ENCODE measurements at regions not wholly inside any gene's neighbourhood (a gene's known extent, or its start where the extent isn't known, plus 50 kb on each side); places are given as distances from the start of the nearest gene placed in this dataset.

GRCh38 chr11:27209562-27210005 lies 153.4 kb downstream of the CCDC34 start:
- Histone ChIP-seq H3K27ac (peak overlapping the region in 2 of 4 donors; percentile 13 to 43), H3K36me3 (no peaks in the 10 kb centered on the region), H3K27me3 (no peaks in the 10 kb centered on the region), H3K9me3 (no peaks in the 10 kb centered on the region), H3K4me1 (peaks cover 15 to 24% of the 10 kb centered on the region in 2 donors), H3K4me3 (no peak overlapping the region)
- ATAC-seq (peak; percentile 42 to 61), DNase-seq (no peak)
- no peak for TF ChIP-seq POLR2A (IDR thresholded peaks at IDR 0.05)
- TF ChIP-seq, protein P1, sequence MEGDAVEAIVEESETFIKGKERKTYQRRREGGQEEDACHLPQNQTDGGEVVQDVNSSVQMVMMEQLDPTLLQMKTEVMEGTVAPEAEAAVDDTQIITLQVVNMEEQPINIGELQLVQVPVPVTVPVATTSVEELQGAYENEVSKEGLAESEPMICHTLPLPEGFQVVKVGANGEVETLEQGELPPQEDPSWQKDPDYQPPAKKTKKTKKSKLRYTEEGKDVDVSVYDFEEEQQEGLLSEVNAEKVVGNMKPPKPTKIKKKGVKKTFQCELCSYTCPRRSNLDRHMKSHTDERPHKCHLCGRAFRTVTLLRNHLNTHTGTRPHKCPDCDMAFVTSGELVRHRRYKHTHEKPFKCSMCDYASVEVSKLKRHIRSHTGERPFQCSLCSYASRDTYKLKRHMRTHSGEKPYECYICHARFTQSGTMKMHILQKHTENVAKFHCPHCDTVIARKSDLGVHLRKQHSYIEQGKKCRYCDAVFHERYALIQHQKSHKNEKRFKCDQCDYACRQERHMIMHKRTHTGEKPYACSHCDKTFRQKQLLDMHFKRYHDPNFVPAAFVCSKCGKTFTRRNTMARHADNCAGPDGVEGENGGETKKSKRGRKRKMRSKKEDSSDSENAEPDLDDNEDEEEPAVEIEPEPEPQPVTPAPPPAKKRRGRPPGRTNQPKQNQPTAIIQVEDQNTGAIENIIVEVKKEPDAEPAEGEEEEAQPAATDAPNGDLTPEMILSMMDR (IDR thresholded peaks at IDR 0.05 in 4 of 5, conservative IDR thresholded peaks at IDR 0.05 in 1 of 5) = no peak
- intact Hi-C loops (cut with DNase I; ENCODE audit: low total_unique reads) = no loop called here
- in situ Hi-C loops (cut with MboI; ENCODE audit: low sequenced_read_pairs in 4 of 4) = loop anchor here in 1 of 4 donors (10.0 kb wide), 1 partner anchor 65 kb away; no protein-coding TSS in a partner anchor

GRCh38 chr11:27208846-27209245 lies 154.2 kb downstream of the CCDC34 start:
- in situ Hi-C loops (cut with MboI; ENCODE audit: low sequenced_read_pairs in 4 of 4) = no loop called here
- Histone ChIP-seq H3K4me1 (peaks cover 15 to 21% of the 10 kb centered on the region in 2 donors), H3K36me3 (no peaks in the 10 kb centered on the region), H3K9me3 (no peaks in the 10 kb centered on the region), H3K4me3 (no peak overlapping the region), H3K27me3 (no peaks in the 10 kb centered on the region), H3K27ac (peak overlapping the region in 1 of 4 donors; percentile 43)
- ATAC-seq (no peak), DNase-seq (no peak)
- intact Hi-C loops (cut with DNase I; ENCODE audit: low total_unique reads) = no loop called here
- TF ChIP-seq, protein P1 (IDR thresholded peaks at IDR 0.05 in 4 of 5, conservative IDR thresholded peaks at IDR 0.05 in 1 of 5) = no peak
- no peak for TF ChIP-seq POLR2A (IDR thresholded peaks at IDR 0.05)

GRCh38 chr11:27207025-27207650 lies 155.9 kb downstream of the CCDC34 start:
- H3K27me3 ChIP-seq = no peaks in the 10 kb centered on the region
- H3K4me3 ChIP-seq = no peak overlapping the region
- DNase-seq = no peak
- intact Hi-C loops (cut with DNase I; ENCODE audit: low total_unique reads) = no loop called here
- peaks cover 21 to 25% of the 10 kb centered on the region in 2 donors for H3K4me1 ChIP-seq
- ATAC-seq = no peak
- peak overlapping the region in 1 of 4 donors; percentile 21 for H3K27ac ChIP-seq
- in situ Hi-C loops (cut with MboI; ENCODE audit: low sequenced_read_pairs in 4 of 4) = no loop called here
- no peaks in the 10 kb centered on the region for H3K36me3 ChIP-seq
- TF ChIP-seq, protein P1 (IDR thresholded peaks at IDR 0.05 in 4 of 5, conservative IDR thresholded peaks at IDR 0.05 in 1 of 5) = no peak
- no peak for TF ChIP-seq POLR2A (IDR thresholded peaks at IDR 0.05)
- no peaks in the 10 kb centered on the region for H3K9me3 ChIP-seq

DNA sequence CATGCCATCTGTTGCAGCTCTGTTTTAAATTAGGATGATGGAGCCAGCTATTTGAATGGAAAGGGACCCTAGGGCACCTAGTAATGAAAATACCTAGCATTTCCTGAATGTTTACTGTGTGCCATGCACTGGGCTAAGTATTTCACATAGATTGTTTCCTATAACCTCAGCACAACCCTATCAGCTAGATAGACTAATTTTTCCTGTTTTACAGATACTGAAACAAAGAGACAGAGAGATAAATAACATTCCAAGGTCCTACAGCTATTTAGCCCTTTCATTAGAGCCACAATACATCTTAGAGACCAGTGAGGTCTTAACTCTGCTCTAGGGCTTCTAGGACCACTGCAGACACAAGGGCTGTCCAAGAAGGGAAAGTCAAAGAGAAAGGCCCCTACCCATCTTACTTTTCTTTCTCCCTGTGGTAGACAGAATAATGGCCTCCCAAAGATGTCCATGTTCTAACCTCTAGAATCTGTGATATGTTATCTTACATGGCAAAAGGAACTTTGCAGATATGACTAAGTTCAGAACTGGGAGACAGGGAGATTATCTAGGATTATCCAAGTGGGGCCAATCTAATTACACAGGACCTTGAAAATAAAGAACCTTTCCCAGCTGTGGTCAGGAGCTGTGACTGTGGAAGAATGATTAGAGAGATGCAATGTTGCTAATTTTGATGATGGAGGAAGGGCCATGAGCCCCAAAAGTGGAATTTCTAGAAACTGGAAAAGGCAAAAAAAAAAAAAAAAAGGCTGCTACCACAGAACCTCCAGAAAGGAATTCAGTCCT lies 157.0 kb downstream of the CCDC34 start:
- H3K27ac ChIP-seq = no peak overlapping the region

More for the DNA sequence above, 157.0 kb downstream of the CCDC34 start:
- in situ Hi-C loops (cut with MboI; ENCODE audit: low sequenced_read_pairs in 4 of 4) (no loop called here), intact Hi-C loops (cut with DNase I; ENCODE audit: low total_unique reads) (no loop called here)
- H3K36me3 ChIP-seq = no peaks in the 10 kb centered on the region
- H3K27me3 ChIP-seq = no peaks in the 10 kb centered on the region
- no peak overlapping the region for H3K4me3 ChIP-seq
- ATAC-seq (no peak), DNase-seq (no peak)
- H3K4me1 ChIP-seq = peaks cover 33 to 37% of the 10 kb centered on the region in 2 donors
- no peaks in the 10 kb centered on the region for H3K9me3 ChIP-seq
- TF ChIP-seq POLR2A (IDR thresholded peaks at IDR 0.05) = no peak
- TF ChIP-seq, protein P1 (IDR thresholded peaks at IDR 0.05 in 4 of 5, conservative IDR thresholded peaks at IDR 0.05 in 1 of 5) = no peak

Measured in gastrocnemius medialis (tissue), 4 donors.